Vagina (tissue), 2 donors: ENCODE measurements at regions not wholly inside any gene's neighbourhood (a gene's known extent, or its start where the extent isn't known, plus 50 kb on each side); places are given as distances from the start of the nearest gene placed in this dataset.

Experiments used
- DNase-seq, 2 donors: peaks; one replicate each; pipeline ENCODE4 v3.0.0-alpha.2; 2017; ENCODE audit errors: extremely low spot score in 2 of 2
- H3K27ac ChIP-seq: fragments of 200-600 bp; sonication (generic); one replicate; pipeline ENCODE4 v1.5.1; 2019
- H3K27me3 ChIP-seq: fragments of 200-600 bp; sonication (generic); one replicate; pipeline ENCODE4 v1.5.1; 2019
- H3K36me3 ChIP-seq, 2 donors: fragments of 200-600 bp; sonication (generic); one replicate each; pipeline ENCODE4 v1.5.1; 2017 to 2019
- H3K4me1 ChIP-seq: fragments of 200-600 bp; sonication (generic); one replicate; pipeline ENCODE4 v1.5.1; 2019
- H3K4me3 ChIP-seq, 2 donors: fragments of 200-600 bp; sonication (generic); 1 replicate in 1 of 2; 2 replicates in 1 of 2; pipeline ENCODE4 v1.5.1; 2016 to 2019
- H3K9me3 ChIP-seq: fragments of 200-600 bp; sonication (generic); one replicate; pipeline ENCODE4 v1.5.1; 2019
- CTCF ChIP-seq, 3 experiments: fragments of 450-650 bp in 2 of 3; fragments of 200-600 bp in 1 of 3; sonication (generic) in 1 of 3; IDR thresholded peaks; one replicate each; pipeline ENCODE4 v1.5.1; 2017 to 2019; ENCODE audit warnings: antibody characterized with exemption in 3 of 3, mild to moderate bottlenecking in 2 of 3, moderate library complexity in 2 of 3
- POLR2A ChIP-seq, 2 donors: fragments of 450-650 bp; IDR thresholded peaks; one replicate each; pipeline ENCODE4 v1.6.1; 2017; ENCODE audit warnings: antibody characterized with exemption in 2 of 2, mild to moderate bottlenecking in 2 of 2, moderate library complexity in 2 of 2
- POLR2AphosphoS5 ChIP-seq, 2 donors: sonication (generic); formaldehyde crosslinking; IDR thresholded peaks; one replicate each; pipeline ENCODE4 v1.9.0; 2017; ENCODE audit warnings: antibody characterized with exemption in 2 of 2, mild to moderate bottlenecking in 2 of 2, low read depth in 1 of 2; ENCODE audit not compliant: insufficient read depth in 1 of 2
- intact Hi-C: fragments of 100-400 bp; cut with DNase I; formaldehyde crosslinking; loops from one replicate; pipeline ENCODE4 v1.15.1; 2023

GRCh38 chr5:56549096-56549886 is 266.1 kb upstream of the MAP3K1 start:
- no peak overlapping the region for H3K27ac ChIP-seq
- DNase-seq, result no peak
- H3K9me3 ChIP-seq, result no peaks in the 10 kb centered on the region
- no peaks in the 10 kb centered on the region for H3K27me3 ChIP-seq
- H3K36me3 ChIP-seq, result no peaks in the 10 kb centered on the region
- TF ChIP-seq POLR2A (IDR thresholded peaks at IDR 0.05) (no peak), POLR2AphosphoS5 (IDR thresholded peaks at IDR 0.05; ENCODE audit: insufficient read depth in 1 of 2, low read depth in 1 of 2) (no peak), CTCF (IDR thresholded peaks at IDR 0.05) (no peak)
- H3K4me1 ChIP-seq, result peaks cover 15% of the 10 kb centered on the region
- intact Hi-C loops, result no loop called here
- H3K4me3 ChIP-seq, result no peak overlapping the region

GRCh38 chr5:56545016-56545415 is 270.3 kb upstream of the MAP3K1 start:
- H3K4me3 ChIP-seq, result no peak overlapping the region
- H3K36me3 ChIP-seq, result no peaks in the 10 kb centered on the region
- no peak for DNase-seq
- no peaks in the 10 kb centered on the region for H3K4me1 ChIP-seq
- H3K9me3 ChIP-seq, result no peaks in the 10 kb centered on the region
- H3K27ac ChIP-seq, result no peak overlapping the region
- no peaks in the 10 kb centered on the region for H3K27me3 ChIP-seq
- TF ChIP-seq POLR2AphosphoS5 (IDR thresholded peaks at IDR 0.05; ENCODE audit: insufficient read depth in 1 of 2, low read depth in 1 of 2), result no peak
- no peak for TF ChIP-seq POLR2A (IDR thresholded peaks at IDR 0.05)
- TF ChIP-seq CTCF (IDR thresholded peaks at IDR 0.05), result no peak
- intact Hi-C loops, result no loop called here

- intact Hi-C loops, result no loop called here
- no peak for DNase-seq
- no peaks in the 10 kb centered on the region for H3K36me3 ChIP-seq
- H3K4me1 ChIP-seq, result no peaks in the 10 kb centered on the region
- H3K27me3 ChIP-seq, result no peaks in the 10 kb centered on the region
- H3K9me3 ChIP-seq, result no peaks in the 10 kb centered on the region
- no peak overlapping the region for H3K4me3 ChIP-seq
- no peak overlapping the region for H3K27ac ChIP-seq
- TF ChIP-seq POLR2AphosphoS5 (IDR thresholded peaks at IDR 0.05; ENCODE audit: insufficient read depth in 1 of 2, low read depth in 1 of 2) (no peak), CTCF (IDR thresholded peaks at IDR 0.05) (no peak), POLR2A (IDR thresholded peaks at IDR 0.05) (no peak)
Measured at GRCh38 chr5:56543441-56544388, 271.6 kb upstream of the MAP3K1 start.

GRCh38 chr5:56540266-56540665 is 275.1 kb upstream of the MAP3K1 start:
- Histone ChIP-seq H3K9me3 (no peaks in the 10 kb centered on the region), H3K36me3 (no peaks in the 10 kb centered on the region)
- no peak for TF ChIP-seq POLR2AphosphoS5 (IDR thresholded peaks at IDR 0.05; ENCODE audit: insufficient read depth in 1 of 2, low read depth in 1 of 2)
- TF ChIP-seq CTCF (IDR thresholded peaks at IDR 0.05), result no peak
- no peak for TF ChIP-seq POLR2A (IDR thresholded peaks at IDR 0.05)

More at GRCh38 chr5:56540266-56540665, 275.1 kb upstream of the MAP3K1 start:
- H3K27me3 ChIP-seq, result no peaks in the 10 kb centered on the region
- DNase-seq, result no peak
- no peak overlapping the region for H3K27ac ChIP-seq
- H3K4me3 ChIP-seq, result no peak overlapping the region
- no peaks in the 10 kb centered on the region for H3K4me1 ChIP-seq
- intact Hi-C loops, result no loop called here
